ENCODE measurements at regions not wholly inside any gene's neighbourhood (a gene's known extent, or its start where the extent isn't known, plus 50 kb on each side); places are given as distances from the start of the nearest gene placed in this dataset.
"Not testable (repeated sequence)": the region's sequence is repeated elsewhere in the genome, so short reads cannot be mapped to it uniquely, and the experiment has no call there.

DNA sequence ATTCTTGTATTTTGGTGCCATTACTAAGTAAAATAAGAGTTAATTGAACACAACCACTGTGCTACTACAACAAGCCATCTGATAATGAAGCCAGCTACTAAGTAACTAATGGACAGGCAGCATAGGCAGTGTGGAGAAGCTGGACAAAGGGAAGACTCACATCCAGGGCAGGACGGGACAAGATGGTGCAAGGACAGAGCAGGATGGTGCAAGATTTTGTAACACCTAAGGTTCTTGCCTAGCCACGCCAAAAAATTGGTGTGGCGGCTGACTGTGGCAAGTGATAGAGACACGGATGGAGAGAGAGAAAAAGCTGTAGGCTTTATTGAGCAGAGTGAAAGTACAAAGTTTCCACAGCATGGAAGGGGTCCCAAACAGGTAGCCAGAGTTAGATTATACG lies 114.0 kb upstream of the VANGL1 start:
- no peak overlapping the region for H3K4me3 ChIP-seq
- no peak for DNase-seq (ENCODE audit: low spot score)
- no peak overlapping the region for H3K27ac ChIP-seq
- TF ChIP-seq, protein P1, sequence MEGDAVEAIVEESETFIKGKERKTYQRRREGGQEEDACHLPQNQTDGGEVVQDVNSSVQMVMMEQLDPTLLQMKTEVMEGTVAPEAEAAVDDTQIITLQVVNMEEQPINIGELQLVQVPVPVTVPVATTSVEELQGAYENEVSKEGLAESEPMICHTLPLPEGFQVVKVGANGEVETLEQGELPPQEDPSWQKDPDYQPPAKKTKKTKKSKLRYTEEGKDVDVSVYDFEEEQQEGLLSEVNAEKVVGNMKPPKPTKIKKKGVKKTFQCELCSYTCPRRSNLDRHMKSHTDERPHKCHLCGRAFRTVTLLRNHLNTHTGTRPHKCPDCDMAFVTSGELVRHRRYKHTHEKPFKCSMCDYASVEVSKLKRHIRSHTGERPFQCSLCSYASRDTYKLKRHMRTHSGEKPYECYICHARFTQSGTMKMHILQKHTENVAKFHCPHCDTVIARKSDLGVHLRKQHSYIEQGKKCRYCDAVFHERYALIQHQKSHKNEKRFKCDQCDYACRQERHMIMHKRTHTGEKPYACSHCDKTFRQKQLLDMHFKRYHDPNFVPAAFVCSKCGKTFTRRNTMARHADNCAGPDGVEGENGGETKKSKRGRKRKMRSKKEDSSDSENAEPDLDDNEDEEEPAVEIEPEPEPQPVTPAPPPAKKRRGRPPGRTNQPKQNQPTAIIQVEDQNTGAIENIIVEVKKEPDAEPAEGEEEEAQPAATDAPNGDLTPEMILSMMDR (IDR thresholded peaks at IDR 0.05), result no peak

GRCh38 chr1:115526900-115527299 lies 114.9 kb upstream of the VANGL1 start:
- DNase-seq (ENCODE audit: low spot score), result no peak
- TF ChIP-seq, protein P1 (IDR thresholded peaks at IDR 0.05), result no peak
- no peak overlapping the region for H3K27ac ChIP-seq

DNA sequence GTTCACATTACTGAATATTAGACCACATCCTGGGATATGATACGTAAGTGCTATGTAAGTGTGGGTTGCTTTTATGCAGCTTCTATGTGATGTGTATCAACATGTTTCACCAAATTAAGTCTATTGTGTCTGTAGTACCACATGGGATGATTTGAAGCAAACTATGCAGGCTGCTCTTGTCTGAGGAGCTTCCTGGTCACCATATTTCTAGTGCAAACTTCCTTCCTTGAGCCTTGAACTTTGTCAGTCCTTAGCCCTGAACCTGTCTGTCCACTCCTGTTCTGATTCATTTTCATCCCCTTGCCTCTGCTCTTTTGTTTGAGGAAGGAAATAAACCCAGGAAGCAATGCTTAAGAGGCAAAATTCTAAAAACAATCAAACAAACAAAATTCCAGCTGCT lies 117.5 kb upstream of the VANGL1 start:
- TF ChIP-seq, protein P1 (IDR thresholded peaks at IDR 0.05), result no peak
- DNase-seq (ENCODE audit: low spot score), result no peak

More at GRCh38 chr1:115526900-115527299, 114.9 kb upstream of the VANGL1 start:
- H3K4me3 ChIP-seq, result no peak overlapping the region

DNA sequence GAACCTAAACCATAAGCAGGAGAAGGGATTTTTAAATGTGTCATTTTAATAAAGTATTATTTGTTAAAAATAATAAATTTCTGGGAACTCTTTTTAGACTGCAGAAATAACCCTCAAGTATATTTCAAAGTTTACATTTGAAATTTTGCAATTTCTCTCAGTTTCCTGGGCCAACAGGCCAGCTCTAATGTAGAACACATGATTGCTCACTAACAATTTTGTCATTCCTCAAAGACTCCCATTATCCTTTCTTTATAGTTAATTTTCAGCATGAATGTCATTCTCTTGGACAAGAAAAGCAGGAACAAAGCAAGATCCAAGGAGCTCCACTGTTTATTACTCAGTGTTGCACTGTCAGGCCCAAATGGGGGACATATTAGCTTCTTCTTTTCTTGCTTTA lies 119.4 kb upstream of the VANGL1 start:
- TF ChIP-seq, protein P1 (IDR thresholded peaks at IDR 0.05), result no peak
- no peak for DNase-seq (ENCODE audit: low spot score)
- H3K4me3 ChIP-seq, result no peak overlapping the region
- H3K27ac ChIP-seq, result no peak overlapping the region

More for the DNA sequence above, 117.5 kb upstream of the VANGL1 start:
- Histone ChIP-seq H3K4me3 (no peak overlapping the region), H3K27ac (no peak overlapping the region)

DNA sequence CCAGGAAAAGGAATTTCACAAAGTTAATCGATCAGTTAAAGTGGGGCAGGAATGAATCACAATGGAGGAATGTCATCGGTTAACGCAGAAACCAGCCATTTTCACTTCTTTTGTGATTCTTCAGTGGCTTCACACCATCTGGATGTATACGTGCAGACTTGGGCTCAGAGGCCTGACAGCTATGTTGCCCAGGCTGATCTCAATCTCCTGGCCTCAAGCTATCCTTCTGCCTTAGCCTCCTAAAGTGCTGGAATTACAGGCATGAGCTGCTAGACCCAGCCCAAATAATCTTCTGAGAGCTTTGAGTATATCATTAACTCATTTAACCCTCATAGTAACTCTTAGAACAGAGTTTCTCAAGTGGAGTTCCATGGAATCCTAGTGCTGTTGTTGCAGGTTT lies 126.5 kb upstream of the VANGL1 start:
- no peak for DNase-seq (ENCODE audit: low spot score)
- H3K27ac ChIP-seq, result no peak overlapping the region
- no peak overlapping the region for H3K4me3 ChIP-seq
- TF ChIP-seq, protein P1 (IDR thresholded peaks at IDR 0.05), result no peak

DNA sequence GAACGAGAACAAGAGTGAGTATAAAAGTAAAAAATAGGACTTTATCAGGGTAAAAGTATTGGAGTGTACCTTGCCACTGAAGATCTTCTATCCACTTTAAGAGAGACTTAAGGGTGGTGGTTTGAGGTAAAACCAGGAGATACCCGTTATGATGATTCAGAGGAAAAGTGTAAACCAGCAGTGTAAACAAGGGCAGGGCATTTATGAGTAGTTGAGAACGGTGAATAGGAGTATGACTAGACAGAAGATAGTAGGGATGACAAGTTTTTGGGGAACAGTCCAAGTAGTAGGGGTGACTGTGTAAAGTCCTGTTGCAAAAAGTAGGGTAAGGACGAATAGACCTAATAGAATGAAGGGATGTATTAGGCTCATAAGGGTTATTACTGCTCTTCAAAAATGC lies 131.5 kb upstream of the VANGL1 start:
- DNase-seq (ENCODE audit: low spot score); H3K4me3 ChIP-seq; H3K27ac ChIP-seq: not testable (repeated sequence)

GRCh38 chr1:115507901-115508300 lies 133.9 kb upstream of the VANGL1 start:
- Histone ChIP-seq H3K4me3 (no peak overlapping the region), H3K27ac (no peak overlapping the region)
- no peak for DNase-seq (ENCODE audit: low spot score)
- TF ChIP-seq, protein P1 (IDR thresholded peaks at IDR 0.05), result no peak

Measured in coronary artery (tissue), 2 donors.